Stimulated activated CD4-positive, alpha-beta T cell treated with anti-CD3 and anti-CD28 coated beads, Interleukin-4, amount 100 ng/mL, for 4 hours (primary cell): ENCODE measurements at regions not wholly inside any gene's neighbourhood (a gene's known extent, or its start where the extent isn't known, plus 50 kb on each side); places are given as distances from the start of the nearest gene placed in this dataset.
A peak's percentile ranks its signal among the peaks of the same experiment; 100 is the strongest.

Source experiments
- DNase-seq, 2 experiments: peaks; one replicate each; pipeline ENCODE4 v3.0.0-alpha.2; 2020

GRCh38 chr7:116310141-116310540 is 99.8 kb downstream of the TES start:
- DNase-seq, result no peak

- no peak for DNase-seq
Measured at GRCh38 chr7:116311259-116311658, 100.9 kb downstream of the TES start.

GRCh38 chr7:116311816-116312471 is 101.6 kb downstream of the TES start:
- DNase-seq, result no peak

GRCh38 chr7:116315293-116315692 is 105.0 kb downstream of the TES start:
- DNase-seq, result no peak

- DNase-seq, result no peak
Measured at GRCh38 chr7:116315803-116316202, 105.5 kb downstream of the TES start.

- peak in 1 of 2 experiments; percentile 3 for DNase-seq
Measured at GRCh38 chr7:116316838-116317628, 106.7 kb downstream of the TES start.

GRCh38 chr7:116317907-116318306 is 107.6 kb downstream of the TES start:
- DNase-seq, result no peak

- no peak for DNase-seq
Measured at GRCh38 chr7:116322541-116322940, 112.2 kb downstream of the TES start.

GRCh38 chr7:116324582-116324981 is 114.2 kb downstream of the TES start:
- DNase-seq, result no peak

GRCh38 chr7:116325517-116325916 is 115.2 kb downstream of the TES start:
- no peak for DNase-seq

- no peak for DNase-seq
Measured at GRCh38 chr7:116327135-116327534, 116.8 kb downstream of the TES start.

- DNase-seq, result no peak
Measured at GRCh38 chr7:116327752-116328151, 117.4 kb downstream of the TES start.

- DNase-seq, result no peak
Measured at GRCh38 chr7:116328161-116328560, 117.8 kb downstream of the TES start.

GRCh38 chr7:116329686-116330503 is 119.6 kb downstream of the TES start:
- DNase-seq, result no peak

GRCh38 chr7:116331020-116331419 is 120.7 kb downstream of the TES start:
- DNase-seq, result no peak

- no peak for DNase-seq
Measured at GRCh38 chr7:116332766-116333165, 122.4 kb downstream of the TES start.

GRCh38 chr7:116334555-116334954 is 124.2 kb downstream of the TES start:
- no peak for DNase-seq

- no peak for DNase-seq
Measured at GRCh38 chr7:116337018-116337417, 126.7 kb downstream of the TES start.

GRCh38 chr7:116337800-116338199 is 127.5 kb downstream of the TES start:
- no peak for DNase-seq

GRCh38 chr7:116339564-116339963 is 129.2 kb downstream of the TES start:
- DNase-seq, result no peak

GRCh38 chr7:116340201-116340847 is 130.0 kb downstream of the TES start:
- no peak for DNase-seq

GRCh38 chr7:116340943-116341907 is 130.9 kb downstream of the TES start:
- DNase-seq, result no peak
